PC-9 (cell line): ENCODE measurements at regions not wholly inside any gene's neighbourhood (a gene's known extent, or its start where the extent isn't known, plus 50 kb on each side); places are given as distances from the start of the nearest gene placed in this dataset.

Experiments used
- BruUV-seq: library from RNA; stranded (reverse); fragments of 400-500 nt; replicated peaks from 2 replicates; lab custom pipeline; 2021; lab: Mats Ljungman, UMichigan
- CTCF ChIA-PET: fragments of 300-600 bp; sonication (Branson Sonifier 250); formaldehyde crosslinking; loops from one replicate; lab custom pipeline; 2022; ENCODE audit warnings: antibody characterized with exemption; lab: Charles Lee
- POLR2A ChIA-PET: fragments of 300-600 bp; sonication (Branson Sonifier 250); formaldehyde crosslinking; loops from one replicate; lab custom pipeline; 2022; ENCODE audit warnings: antibody characterized with exemption; ENCODE audit not compliant: unreplicated experiment; lab: Charles Lee
- DNase-seq, 2 experiments: peaks; one replicate each; pipeline versions ENCODE4 v3.0.0 to v3.0.0-alpha.2; 2015 to 2022; ENCODE audit warnings: mixed read lengths in 1 of 2
- H2AFZ ChIP-seq: fragments of 200-600 bp; sonication (generic); 2 replicates; pipeline ENCODE4 v1.8.1; 2017; ENCODE audit warnings: antibody characterized with exemption
- H3F3A ChIP-seq: fragments of 200-600 bp; sonication (generic); 2 replicates; pipeline ENCODE4 v1.8.1; 2017; ENCODE audit warnings: antibody characterized with exemption, mild to moderate bottlenecking, low read depth; ENCODE audit not compliant: insufficient read depth
- H3K27ac ChIP-seq: fragments of 200-600 bp; sonication (generic); 2 replicates; pipeline ENCODE4 v1.6.1; 2016; ENCODE audit warnings: mixed run types
- H3K27me3 ChIP-seq: fragments of 200-600 bp; sonication (generic); 2 replicates; pipeline ENCODE4 v1.6.1; 2016; ENCODE audit warnings: low read depth, mixed run types; ENCODE audit not compliant: insufficient read depth
- H3K36me3 ChIP-seq: fragments of 200-600 bp; sonication (generic); 2 replicates; pipeline ENCODE4 v1.6.1; 2016; ENCODE audit warnings: low read depth, mixed run types
- H3K4me1 ChIP-seq: fragments of 200-600 bp; sonication (generic); replicated peaks from 2 replicates; pipeline ENCODE4 v1.6.1; 2016; ENCODE audit warnings: mixed run types; ENCODE audit not compliant: insufficient read depth
- H3K4me2 ChIP-seq: fragments of 200-600 bp; sonication (generic); 2 replicates; pipeline ENCODE4 v1.6.1; 2017; ENCODE audit warnings: mixed run types
- H3K4me3 ChIP-seq: fragments of 200-600 bp; sonication (generic); 2 replicates; pipeline ENCODE4 v1.6.1; 2016; ENCODE audit warnings: mixed run types
- H3K79me2 ChIP-seq: fragments of 200-600 bp; sonication (generic); 2 replicates; pipeline ENCODE4 v1.6.1; 2017; ENCODE audit warnings: low read depth, mixed run types
- H3K9me2 ChIP-seq: fragments of 200-600 bp; sonication (generic); 2 replicates; pipeline ENCODE4 v1.8.1; 2017; ENCODE audit warnings: mild to moderate bottlenecking; ENCODE audit not compliant: insufficient read depth
- H3K9me3 ChIP-seq: fragments of 200-600 bp; sonication (generic); 2 replicates; pipeline ENCODE4 v1.8.1; 2016; ENCODE audit warnings: low read depth; ENCODE audit not compliant: insufficient read depth
- H4K20me1 ChIP-seq: fragments of 200-600 bp; sonication (generic); 2 replicates; pipeline ENCODE4 v1.8.1; 2017; ENCODE audit not compliant: insufficient read depth
- EZH2 ChIP-seq: fragments of 200-600 bp; sonication (generic); IDR thresholded peaks from 2 replicates; pipeline ENCODE4 v1.8.0; 2017; ENCODE audit warnings: antibody characterized with exemption, low read depth
- intact Hi-C: fragments of 100-400 bp; cut with micrococcal nuclease; formaldehyde crosslinking; loops from one replicate; pipeline ENCODE4 v1.10.0; 2022; ENCODE audit not compliant: unreplicated experiment
- TF ChIP-seq, protein P1 (sequence below): fragments of 200-600 bp; sonication (generic); conservative IDR thresholded peaks from 2 replicates; pipeline ENCODE4 v1.6.1; 2017; ENCODE audit warnings: mixed run types, antibody characterized with exemption, mild to moderate bottlenecking, moderate library complexity

DNA sequence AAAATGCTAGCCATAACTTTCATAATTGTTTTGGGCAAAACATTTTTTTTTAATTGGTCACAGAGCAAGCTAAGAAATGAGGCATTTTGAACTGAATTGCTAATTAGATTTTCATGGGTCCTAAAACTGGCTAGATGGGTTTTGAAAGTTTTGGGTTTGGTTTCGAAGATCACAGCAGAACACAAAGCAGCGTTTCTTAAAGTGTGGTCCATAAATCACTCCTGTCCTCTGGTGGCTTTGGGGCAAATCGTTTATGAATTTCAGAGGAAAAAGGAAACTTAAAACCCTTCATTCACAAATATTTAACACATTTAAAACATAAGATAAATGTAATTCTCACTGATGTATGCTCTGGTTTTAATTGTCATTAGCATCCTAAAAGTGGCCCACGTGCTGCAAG lies 503.7 kb downstream of the SPATA31D1 start:
- H2AFZ ChIP-seq: no peak overlapping the region
- no peaks in the 10 kb centered on the region for H3F3A ChIP-seq
- TF ChIP-seq, protein P1, sequence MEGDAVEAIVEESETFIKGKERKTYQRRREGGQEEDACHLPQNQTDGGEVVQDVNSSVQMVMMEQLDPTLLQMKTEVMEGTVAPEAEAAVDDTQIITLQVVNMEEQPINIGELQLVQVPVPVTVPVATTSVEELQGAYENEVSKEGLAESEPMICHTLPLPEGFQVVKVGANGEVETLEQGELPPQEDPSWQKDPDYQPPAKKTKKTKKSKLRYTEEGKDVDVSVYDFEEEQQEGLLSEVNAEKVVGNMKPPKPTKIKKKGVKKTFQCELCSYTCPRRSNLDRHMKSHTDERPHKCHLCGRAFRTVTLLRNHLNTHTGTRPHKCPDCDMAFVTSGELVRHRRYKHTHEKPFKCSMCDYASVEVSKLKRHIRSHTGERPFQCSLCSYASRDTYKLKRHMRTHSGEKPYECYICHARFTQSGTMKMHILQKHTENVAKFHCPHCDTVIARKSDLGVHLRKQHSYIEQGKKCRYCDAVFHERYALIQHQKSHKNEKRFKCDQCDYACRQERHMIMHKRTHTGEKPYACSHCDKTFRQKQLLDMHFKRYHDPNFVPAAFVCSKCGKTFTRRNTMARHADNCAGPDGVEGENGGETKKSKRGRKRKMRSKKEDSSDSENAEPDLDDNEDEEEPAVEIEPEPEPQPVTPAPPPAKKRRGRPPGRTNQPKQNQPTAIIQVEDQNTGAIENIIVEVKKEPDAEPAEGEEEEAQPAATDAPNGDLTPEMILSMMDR: no peak
- TF ChIP-seq EZH2: no peak
- H3K4me2 ChIP-seq: no peak overlapping the region
- no peaks in the 10 kb centered on the region for H3K9me3 ChIP-seq
- intact Hi-C loops: loop anchor here (5.0 kb wide), 1 partner anchor 80 kb away; no protein-coding TSS in a partner anchor
- DNase-seq: no peak
- H3K4me1 ChIP-seq: no peaks in the 10 kb centered on the region
- BruUV-seq: no TSS peak
- H3K36me3 ChIP-seq: no peaks in the 10 kb centered on the region
- H3K4me3 ChIP-seq: no peak overlapping the region
- H3K79me2 ChIP-seq: no peaks in the 10 kb centered on the region
- ChIA-PET POLR2A (no interaction called here), CTCF (no interaction called here)
- no peaks in the 10 kb centered on the region for H3K9me2 ChIP-seq
- H3K27ac ChIP-seq: no peak overlapping the region
- no peaks in the 10 kb centered on the region for H3K27me3 ChIP-seq
- no peaks in the 10 kb centered on the region for H4K20me1 ChIP-seq

DNA sequence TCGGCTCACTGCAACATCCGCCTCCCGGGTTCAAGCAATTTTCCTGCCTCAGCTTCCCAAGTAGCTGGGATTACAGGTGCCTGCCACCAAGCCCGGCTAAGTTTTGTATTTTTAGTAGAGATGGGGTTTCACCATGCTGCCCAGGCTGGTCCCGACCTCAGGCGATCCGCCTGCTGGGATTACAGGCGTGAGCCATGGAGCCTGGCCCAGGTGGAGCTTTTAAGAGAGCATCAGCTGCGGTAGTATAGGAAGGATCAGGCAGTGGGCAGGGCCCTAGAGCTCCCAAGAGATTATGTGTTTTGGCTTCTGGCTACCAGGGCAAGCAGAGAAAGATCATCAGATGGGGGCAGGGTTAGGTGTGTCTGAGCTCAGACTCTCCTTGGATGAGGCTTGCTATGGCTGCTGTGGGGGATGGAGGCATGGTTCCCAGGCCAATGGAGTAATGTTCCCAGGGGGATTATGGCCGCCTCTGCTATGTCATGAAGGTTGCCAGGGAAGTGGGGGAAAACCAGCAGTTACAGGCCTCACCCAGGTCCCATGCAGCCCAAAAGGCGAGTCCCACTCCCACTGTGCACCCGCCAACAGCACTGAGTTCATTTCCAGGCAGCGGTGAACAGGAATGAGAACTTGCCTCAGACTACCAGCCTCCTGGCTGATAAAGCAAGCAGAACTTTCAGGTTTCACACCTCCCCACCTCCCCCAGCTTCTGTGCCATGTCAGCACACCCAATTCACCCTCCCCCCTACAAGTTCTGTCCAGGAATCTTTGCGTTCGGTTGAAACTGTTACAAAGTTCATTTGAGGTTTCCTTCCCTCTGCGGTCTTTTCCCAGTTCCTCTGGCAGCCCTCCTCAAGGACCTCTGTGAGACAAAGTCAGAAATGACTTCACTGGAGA lies 507.6 kb downstream of the SPATA31D1 start:
- Histone ChIP-seq H3F3A (no peaks in the 10 kb centered on the region), H3K4me1 (no peaks in the 10 kb centered on the region)

DNA sequence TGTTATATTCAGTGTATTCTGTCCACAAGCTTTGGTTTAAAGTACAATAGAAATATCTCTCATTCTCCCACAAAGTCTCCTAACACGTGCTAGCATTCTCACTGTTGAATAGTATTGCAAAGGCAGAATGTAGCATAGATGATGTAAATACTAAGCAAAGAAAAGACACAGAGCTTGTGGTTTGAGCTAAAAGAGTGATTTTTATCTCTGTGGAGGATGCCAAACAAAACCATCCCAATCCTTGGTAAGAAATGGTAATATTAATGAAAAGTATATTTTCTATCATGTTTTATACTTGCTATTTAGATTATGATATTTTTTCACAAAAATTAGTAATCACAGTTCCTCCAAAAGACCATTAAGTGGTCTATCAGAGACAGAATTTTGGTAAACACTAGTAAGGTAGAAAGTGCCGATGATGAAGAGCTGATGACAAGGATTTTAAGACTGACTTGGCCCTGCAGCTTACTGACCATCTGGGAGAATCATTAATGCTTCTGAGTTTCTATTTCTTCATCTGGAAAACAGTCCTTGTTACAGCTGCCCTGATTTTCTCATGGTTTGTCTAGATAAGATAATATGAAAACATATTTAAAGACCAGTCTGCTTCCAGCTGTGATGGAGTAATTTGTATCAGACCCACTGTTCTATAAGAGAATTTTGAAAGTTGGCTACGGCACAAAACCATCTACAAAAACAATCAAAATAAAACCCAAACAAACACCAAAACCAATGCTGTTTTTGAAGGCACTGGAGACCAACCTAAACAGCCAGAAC lies 510.2 kb downstream of the SPATA31D1 start:
- no TSS peak for BruUV-seq
- Histone ChIP-seq H3K9me3 (no peaks in the 10 kb centered on the region), H3K4me3 (no peak overlapping the region), H3K4me2 (no peak overlapping the region), H3F3A (no peaks in the 10 kb centered on the region), H3K36me3 (no peaks in the 10 kb centered on the region), H3K4me1 (no peaks in the 10 kb centered on the region), H3K27ac (no peak overlapping the region), H3K9me2 (no peaks in the 10 kb centered on the region), H3K79me2 (no peaks in the 10 kb centered on the region), H2AFZ (no peak overlapping the region), H4K20me1 (no peaks in the 10 kb centered on the region), H3K27me3 (no peaks in the 10 kb centered on the region)
- ChIA-PET CTCF (no interaction called here), POLR2A (no interaction called here)
- no peak for DNase-seq
- intact Hi-C loops: no loop called here
- TF ChIP-seq, protein P1: no peak

More for the DNA sequence above, 507.6 kb downstream of the SPATA31D1 start:
- Histone ChIP-seq H3K4me2 (no peak overlapping the region), H3K79me2 (no peaks in the 10 kb centered on the region), H3K27ac (no peak overlapping the region), H3K4me3 (no peak overlapping the region), H3K9me2 (no peaks in the 10 kb centered on the region), H4K20me1 (no peaks in the 10 kb centered on the region), H3K9me3 (no peaks in the 10 kb centered on the region), H3K27me3 (no peaks in the 10 kb centered on the region), H3K36me3 (no peaks in the 10 kb centered on the region), H2AFZ (no peak overlapping the region)
- no TSS peak for BruUV-seq
- POLR2A ChIA-PET: no interaction called here
- CTCF ChIA-PET: no interaction called here
- TF ChIP-seq, protein P1: no peak
- no peak for DNase-seq
- intact Hi-C loops: no loop called here
